HAP-1 (cell line): ENCODE measurements at regions not wholly inside any gene's neighbourhood (a gene's known extent, or its start where the extent isn't known, plus 50 kb on each side); places are given as distances from the start of the nearest gene placed in this dataset.

Experiments used
- DNase-seq, 2 experiments: peaks; one replicate each; pipeline ENCODE4 v3.0.0-alpha.2; 2016 to 2020; ENCODE audit warnings: low spot score in 2 of 2
- H3K27me3 ChIP-seq: fragments of 250-450 bp; sonication (Bioruptor Pico); 2 replicates; pipeline ENCODE4 v1.5.1; 2020; ENCODE audit warnings: low read depth, mild to moderate bottlenecking, moderate library complexity
- H3K36me3 ChIP-seq: fragments of 250-450 bp; sonication (Bioruptor Pico); replicated peaks from 2 replicates; pipeline ENCODE4 v1.5.1; 2020; ENCODE audit warnings: mild to moderate bottlenecking
- H3K4me1 ChIP-seq: fragments of 250-450 bp; sonication (Bioruptor Pico); 2 replicates; pipeline ENCODE4 v1.5.1; 2020; ENCODE audit warnings: mild to moderate bottlenecking
- H3K4me3 ChIP-seq: fragments of 250-450 bp; sonication (Bioruptor Pico); 2 replicates; pipeline ENCODE4 v1.5.1; 2020; ENCODE audit warnings: mild to moderate bottlenecking, moderate library complexity
- H3K9me3 ChIP-seq: fragments of 250-450 bp; sonication (Bioruptor Pico); 2 replicates; pipeline ENCODE4 v1.5.1; 2020; ENCODE audit warnings: mild to moderate bottlenecking, moderate library complexity
- in situ Hi-C: fragments of 300-500 bp; cut with MboI; formaldehyde crosslinking; loops from 3 replicates; pipeline ENCODE4 v1.14.3; 2020; ENCODE audit warnings: low sequenced_read_pairs, inconsistent platforms, mixed read lengths

DNA sequence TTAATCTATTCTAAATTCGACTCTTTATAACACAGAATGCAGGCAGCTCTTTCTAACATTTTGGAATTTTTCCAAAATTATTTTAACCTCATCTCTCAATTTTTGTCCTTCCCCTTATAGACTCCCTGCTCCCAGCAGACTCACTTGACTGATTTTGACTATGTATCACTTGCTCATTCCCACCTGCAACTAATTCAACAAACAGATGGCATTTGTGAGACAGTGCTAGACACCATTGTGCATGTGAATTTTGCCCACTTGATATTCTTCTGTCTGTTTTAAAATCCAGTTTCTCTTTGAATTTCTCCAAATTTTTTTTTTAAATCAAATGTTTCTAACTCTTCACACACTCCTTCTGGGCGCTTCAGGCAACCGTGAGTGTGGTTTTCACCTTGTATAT, 1534.0 kb downstream of the PCDH7 start:
- Histone ChIP-seq H3K27me3 (no peaks in the 10 kb centered on the region), H3K9me3 (no peaks in the 10 kb centered on the region), H3K36me3 (no peaks in the 10 kb centered on the region), H3K4me3 (no peak overlapping the region), H3K4me1 (no peaks in the 10 kb centered on the region)
- in situ Hi-C loops, result no loop called here
- no peak for DNase-seq

DNA sequence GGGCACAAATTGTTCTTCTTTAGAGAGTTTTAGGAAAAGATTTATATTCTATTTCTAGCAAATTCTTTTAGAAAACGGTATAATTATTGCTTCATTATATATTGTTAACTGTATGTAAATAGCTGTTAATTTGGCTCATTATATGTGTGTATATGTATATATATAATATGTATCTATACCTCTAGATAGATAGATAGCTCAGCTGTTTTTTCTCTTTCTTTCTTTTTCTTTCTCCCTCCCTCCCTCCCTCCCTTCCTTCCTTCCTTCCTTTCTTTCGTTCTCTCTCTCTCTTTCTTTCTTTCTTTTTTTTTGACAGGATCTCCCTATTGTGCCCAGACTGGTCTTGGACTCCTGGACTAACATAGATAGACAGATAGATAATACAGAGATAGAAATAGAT, 1538.8 kb downstream of the PCDH7 start:
- no peak overlapping the region for H3K4me3 ChIP-seq
- in situ Hi-C loops, result no loop called here
- no peaks in the 10 kb centered on the region for H3K36me3 ChIP-seq
- H3K4me1 ChIP-seq, result no peaks in the 10 kb centered on the region
- no peaks in the 10 kb centered on the region for H3K9me3 ChIP-seq
- DNase-seq, result no peak
- no peaks in the 10 kb centered on the region for H3K27me3 ChIP-seq

DNA sequence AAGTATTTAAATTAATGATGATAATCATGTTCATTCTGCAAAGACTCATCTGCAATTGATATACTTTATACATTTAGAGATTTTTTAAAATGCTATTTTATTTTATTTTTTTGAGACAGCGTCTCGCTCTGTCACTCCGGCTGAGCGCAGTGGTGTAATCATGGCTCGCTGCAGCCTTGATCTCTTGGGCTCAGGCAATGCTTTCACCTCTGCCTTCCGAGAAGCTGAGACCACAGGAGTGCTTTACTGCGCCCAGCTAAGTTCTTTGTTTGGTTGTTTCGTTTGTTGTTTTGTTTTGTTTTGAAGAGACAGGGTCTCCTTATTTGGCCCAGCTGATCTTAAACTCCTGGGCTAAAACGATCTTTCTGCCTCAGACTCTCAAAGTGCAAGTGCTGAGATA, 1541.0 kb downstream of the PCDH7 start:
- in situ Hi-C loops, result no loop called here
- no peaks in the 10 kb centered on the region for H3K4me1 ChIP-seq
- H3K4me3 ChIP-seq, result no peak overlapping the region
- H3K36me3 ChIP-seq, result no peaks in the 10 kb centered on the region
- no peak for DNase-seq
- no peaks in the 10 kb centered on the region for H3K27me3 ChIP-seq
- H3K9me3 ChIP-seq, result no peaks in the 10 kb centered on the region

- in situ Hi-C loops, result no loop called here
- no peak for DNase-seq
- H3K36me3 ChIP-seq, result no peaks in the 10 kb centered on the region
- H3K4me1 ChIP-seq, result no peaks in the 10 kb centered on the region
- H3K4me3 ChIP-seq, result no peak overlapping the region
- no peaks in the 10 kb centered on the region for H3K27me3 ChIP-seq
- H3K9me3 ChIP-seq, result no peaks in the 10 kb centered on the region
These were observed 1548.7 kb downstream of the PCDH7 start for GRCh38 chr4:32268863-32269262.

DNA sequence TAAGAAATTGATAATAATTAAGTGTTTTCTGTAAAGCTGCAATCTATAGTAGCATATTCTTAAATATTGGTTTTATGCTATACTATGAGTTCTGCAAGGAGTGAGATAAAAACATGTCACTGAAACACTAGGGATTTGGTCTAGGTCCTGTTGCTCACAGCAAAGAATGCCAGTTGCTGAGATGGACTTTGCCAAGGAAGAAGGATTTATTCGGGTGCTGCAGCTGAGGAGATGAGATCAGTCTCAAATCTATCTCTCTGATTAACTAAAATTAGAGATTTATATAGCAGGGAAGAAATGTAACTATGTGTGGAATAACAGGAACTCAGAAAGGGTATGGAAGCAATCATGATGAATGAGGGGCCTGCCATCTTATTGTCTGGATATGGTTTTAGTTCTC, 1569.9 kb downstream of the PCDH7 start:
- no peaks in the 10 kb centered on the region for H3K27me3 ChIP-seq
- no peaks in the 10 kb centered on the region for H3K4me1 ChIP-seq
- no peak for DNase-seq
- in situ Hi-C loops, result no loop called here
- H3K4me3 ChIP-seq, result no peak overlapping the region
- no peaks in the 10 kb centered on the region for H3K9me3 ChIP-seq
- no peaks in the 10 kb centered on the region for H3K36me3 ChIP-seq

DNA sequence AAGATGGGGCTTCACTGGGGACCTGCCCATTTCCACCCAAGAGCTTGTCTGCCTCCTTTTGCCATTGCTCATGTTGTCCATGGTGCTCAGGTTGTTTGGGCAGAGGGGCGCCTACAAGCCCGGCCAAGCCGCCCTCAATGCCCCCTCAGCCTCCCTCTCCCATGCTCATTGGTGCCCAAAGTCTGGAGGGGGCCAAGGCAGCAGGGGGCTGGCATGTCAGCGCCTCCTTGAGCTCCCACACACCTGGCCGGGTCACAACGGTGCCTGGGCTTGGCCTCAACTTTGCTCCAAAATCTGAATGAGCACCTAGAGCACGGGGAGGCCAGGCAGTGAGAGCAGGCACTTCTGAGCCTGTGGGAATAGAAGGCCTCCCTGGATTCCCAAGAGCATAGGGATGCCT, 1598.8 kb downstream of the PCDH7 start:
- Histone ChIP-seq H3K36me3 (no peaks in the 10 kb centered on the region), H3K4me3 (no peak overlapping the region), H3K27me3 (no peaks in the 10 kb centered on the region), H3K9me3 (no peaks in the 10 kb centered on the region), H3K4me1 (no peaks in the 10 kb centered on the region)
- no peak for DNase-seq
- in situ Hi-C loops, result no loop called here

- no peak for DNase-seq
- H3K27me3 ChIP-seq, result no peaks in the 10 kb centered on the region
- no peaks in the 10 kb centered on the region for H3K4me1 ChIP-seq
- in situ Hi-C loops, result no loop called here
- no peaks in the 10 kb centered on the region for H3K9me3 ChIP-seq
- H3K36me3 ChIP-seq, result no peaks in the 10 kb centered on the region
- H3K4me3 ChIP-seq, result no peak overlapping the region
These were observed 1601.3 kb downstream of the PCDH7 start for GRCh38 chr4:32321421-32321820.

- H3K36me3 ChIP-seq, result no peaks in the 10 kb centered on the region
- H3K4me3 ChIP-seq, result no peak overlapping the region
- H3K9me3 ChIP-seq, result no peaks in the 10 kb centered on the region
- in situ Hi-C loops, result no loop called here
- H3K4me1 ChIP-seq, result no peaks in the 10 kb centered on the region
- no peak for DNase-seq
- no peaks in the 10 kb centered on the region for H3K27me3 ChIP-seq
These were observed 1614.6 kb downstream of the PCDH7 start for GRCh38 chr4:32334759-32335158.

DNA sequence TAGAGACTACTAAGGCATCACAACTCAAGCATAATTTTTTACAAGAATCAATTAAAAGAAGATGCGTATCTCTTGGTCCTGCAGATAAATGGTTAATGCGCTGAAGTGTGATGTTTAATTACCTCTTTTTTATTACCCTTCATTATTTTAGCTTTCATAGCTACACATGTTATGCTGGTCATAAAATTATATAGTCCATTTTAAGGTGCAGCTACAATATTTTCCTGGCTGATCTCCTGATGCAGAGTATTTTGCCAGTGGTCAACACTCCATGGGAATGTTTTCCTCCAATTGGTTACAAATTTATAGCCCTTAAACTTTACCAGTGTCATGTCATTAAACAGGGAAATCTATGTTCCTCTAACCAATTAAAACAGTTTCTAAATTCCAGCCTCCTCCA, 1617.2 kb downstream of the PCDH7 start:
- DNase-seq, result no peak
- Histone ChIP-seq H3K9me3 (no peaks in the 10 kb centered on the region), H3K27me3 (no peaks in the 10 kb centered on the region), H3K36me3 (no peaks in the 10 kb centered on the region), H3K4me3 (no peak overlapping the region), H3K4me1 (no peaks in the 10 kb centered on the region)
- in situ Hi-C loops, result no loop called here

DNA sequence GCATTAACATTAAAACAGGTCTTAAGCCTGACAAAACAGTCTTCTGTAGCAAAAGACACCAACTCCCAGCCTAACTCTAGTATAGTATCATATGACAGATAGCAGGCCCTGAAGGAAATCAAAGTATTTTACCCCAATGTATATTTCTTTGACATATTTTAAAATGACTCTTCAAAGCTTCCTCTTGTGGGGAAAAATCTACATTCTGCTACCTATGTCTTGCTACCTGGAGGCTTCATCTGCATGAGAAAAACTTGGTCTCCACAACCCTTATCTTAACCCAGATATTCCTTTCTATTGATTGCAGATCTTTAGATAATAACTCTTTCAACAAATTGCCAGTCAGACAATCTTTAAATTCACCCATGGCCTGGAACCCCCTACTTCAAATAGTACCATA, 1620.4 kb downstream of the PCDH7 start:
- Histone ChIP-seq H3K27me3 (no peaks in the 10 kb centered on the region), H3K4me1 (no peaks in the 10 kb centered on the region), H3K9me3 (no peaks in the 10 kb centered on the region), H3K4me3 (no peak overlapping the region), H3K36me3 (no peaks in the 10 kb centered on the region)
- no peak for DNase-seq
- in situ Hi-C loops, result no loop called here

- Histone ChIP-seq H3K4me1 (no peaks in the 10 kb centered on the region), H3K27me3 (no peaks in the 10 kb centered on the region), H3K36me3 (no peaks in the 10 kb centered on the region), H3K4me3 (no peak overlapping the region), H3K9me3 (no peaks in the 10 kb centered on the region)
- DNase-seq, result no peak
- in situ Hi-C loops, result no loop called here
These were observed 1621.2 kb downstream of the PCDH7 start for GRCh38 chr4:32341342-32341741.

- Histone ChIP-seq H3K4me3 (no peak overlapping the region), H3K9me3 (no peaks in the 10 kb centered on the region), H3K4me1 (no peaks in the 10 kb centered on the region), H3K36me3 (no peaks in the 10 kb centered on the region), H3K27me3 (no peaks in the 10 kb centered on the region)
- in situ Hi-C loops, result no loop called here
- no peak for DNase-seq
These were observed 1621.9 kb downstream of the PCDH7 start for GRCh38 chr4:32342054-32342453.

DNA sequence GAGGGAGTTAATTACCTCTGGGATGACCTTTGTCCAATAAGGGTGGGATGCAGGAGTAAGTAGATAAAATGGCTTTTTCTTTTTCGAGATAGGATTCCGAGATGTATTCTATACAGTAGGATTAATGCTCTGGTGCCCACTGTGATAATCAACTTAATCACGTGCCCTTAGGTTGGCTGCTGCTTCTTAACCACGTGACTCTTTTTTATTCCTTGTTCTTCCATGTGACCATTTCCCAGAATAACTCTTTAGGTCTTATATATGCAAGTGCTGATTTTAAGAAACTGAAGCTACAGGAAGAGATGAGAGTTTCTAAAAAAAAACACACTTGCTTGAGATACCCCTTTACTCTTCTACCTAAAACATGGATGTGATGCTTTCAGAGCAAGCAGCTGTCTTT, 1628.9 kb downstream of the PCDH7 start:
- H3K27me3 ChIP-seq, result no peaks in the 10 kb centered on the region
- H3K4me3 ChIP-seq, result no peak overlapping the region
- in situ Hi-C loops, result no loop called here

DNA sequence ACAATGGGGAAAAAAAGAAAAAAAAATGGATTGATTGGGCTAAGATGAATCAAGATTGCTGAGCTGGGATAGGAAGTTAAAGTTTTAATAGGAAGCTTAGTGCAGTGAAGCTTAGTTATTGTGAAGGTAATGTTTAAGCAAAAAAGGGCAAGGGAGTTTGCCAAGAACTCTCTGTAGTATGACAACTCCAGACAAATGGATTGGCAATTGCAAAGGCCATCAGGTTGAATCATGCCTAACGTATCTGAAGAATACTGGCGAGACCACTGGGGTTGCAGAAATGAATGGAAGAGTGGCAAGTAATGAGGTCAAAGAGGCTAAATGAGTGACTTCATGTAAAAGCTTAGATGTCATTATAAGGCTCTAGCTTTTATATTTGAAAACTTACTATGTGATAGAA, 1654.0 kb downstream of the PCDH7 start:
- in situ Hi-C loops, result no loop called here
- no peak for DNase-seq
- Histone ChIP-seq H3K4me3 (no peak overlapping the region), H3K9me3 (no peaks in the 10 kb centered on the region), H3K4me1 (no peaks in the 10 kb centered on the region), H3K27me3 (no peaks in the 10 kb centered on the region), H3K36me3 (no peaks in the 10 kb centered on the region)

More for the DNA sequence above, 1628.9 kb downstream of the PCDH7 start:
- Histone ChIP-seq H3K36me3 (no peaks in the 10 kb centered on the region), H3K9me3 (no peaks in the 10 kb centered on the region), H3K4me1 (no peaks in the 10 kb centered on the region)
- no peak for DNase-seq

GRCh38 chr4:32393806-32394205, 1673.6 kb downstream of the PCDH7 start:
- Histone ChIP-seq H3K9me3 (no peaks in the 10 kb centered on the region), H3K36me3 (no peaks in the 10 kb centered on the region)
- no peak for DNase-seq

More at GRCh38 chr4:32393806-32394205, 1673.6 kb downstream of the PCDH7 start:
- Histone ChIP-seq H3K27me3 (no peaks in the 10 kb centered on the region), H3K4me1 (no peaks in the 10 kb centered on the region), H3K4me3 (no peak overlapping the region)
- in situ Hi-C loops, result no loop called here
